Activated CD8-positive, alpha-beta memory T cell treated with anti-CD3 and anti-CD28 coated beads for 4 hours (primary cell): ENCODE measurements at regions not wholly inside any gene's neighbourhood (a gene's known extent, or its start where the extent isn't known, plus 50 kb on each side); places are given as distances from the start of the nearest gene placed in this dataset.
"Not testable (repeated sequence)": the region's sequence is repeated elsewhere in the genome, so short reads cannot be mapped to it uniquely, and the experiment has no call there.

Source experiments
- DNase-seq, 2 donors: peaks; one replicate each; pipeline ENCODE4 v3.0.0-alpha.2; 2020; ENCODE audit warnings: low read depth in 2 of 2

- no peak for DNase-seq
Observed at GRCh38 chr5:18321262-18321942, 687.1 kb downstream of the TAF11L14 start.

GRCh38 chr5:18323891-18324290, 689.6 kb downstream of the TAF11L14 start:
- no peak for DNase-seq

- DNase-seq = no peak
Observed at GRCh38 chr5:18325431-18325830, 691.2 kb downstream of the TAF11L14 start.

- DNase-seq = no peak
Observed at GRCh38 chr5:18329328-18329727, 695.1 kb downstream of the TAF11L14 start.

- no peak for DNase-seq
Observed at GRCh38 chr5:18333841-18334240, 699.6 kb downstream of the TAF11L14 start.

- no peak for DNase-seq
Observed at GRCh38 chr5:18334949-18335348, 700.7 kb downstream of the TAF11L14 start.

GRCh38 chr5:18354828-18355227, 720.6 kb downstream of the TAF11L14 start:
- DNase-seq = no peak

GRCh38 chr5:18357486-18357885, 723.2 kb downstream of the TAF11L14 start:
- DNase-seq = no peak

- no peak for DNase-seq
Observed at GRCh38 chr5:18366234-18366633, 732.0 kb downstream of the TAF11L14 start.

GRCh38 chr5:18370531-18370930, 736.3 kb downstream of the TAF11L14 start:
- no peak for DNase-seq

- DNase-seq = no peak
Observed at GRCh38 chr5:18375641-18376040, 741.4 kb downstream of the TAF11L14 start.

GRCh38 chr5:18378066-18378465, 743.8 kb downstream of the TAF11L14 start:
- DNase-seq = no peak

GRCh38 chr5:18379189-18379588, 744.9 kb downstream of the TAF11L14 start:
- DNase-seq = no peak

- no peak for DNase-seq
Observed at GRCh38 chr5:18380729-18381362, 746.6 kb downstream of the TAF11L14 start.

GRCh38 chr5:18393565-18394442, 759.5 kb downstream of the TAF11L14 start:
- DNase-seq = no peak

GRCh38 chr5:18394443-18394804, 760.2 kb downstream of the TAF11L14 start:
- DNase-seq = no peak

- DNase-seq = no peak
Observed at GRCh38 chr5:18395126-18396110, 761.2 kb downstream of the TAF11L14 start.

GRCh38 chr5:18397371-18397770, 763.1 kb downstream of the TAF11L14 start:
- DNase-seq = no peak

- DNase-seq = no peak
Observed at GRCh38 chr5:18397891-18398290, 763.6 kb downstream of the TAF11L14 start.

GRCh38 chr5:18399461-18400327, 765.4 kb downstream of the TAF11L14 start:
- not testable (repeated sequence) for DNase-seq
